ENCODE measurements at regions not wholly inside any gene's neighbourhood (a gene's known extent, or its start where the extent isn't known, plus 50 kb on each side); places are given as distances from the start of the nearest gene placed in this dataset.

DNA sequence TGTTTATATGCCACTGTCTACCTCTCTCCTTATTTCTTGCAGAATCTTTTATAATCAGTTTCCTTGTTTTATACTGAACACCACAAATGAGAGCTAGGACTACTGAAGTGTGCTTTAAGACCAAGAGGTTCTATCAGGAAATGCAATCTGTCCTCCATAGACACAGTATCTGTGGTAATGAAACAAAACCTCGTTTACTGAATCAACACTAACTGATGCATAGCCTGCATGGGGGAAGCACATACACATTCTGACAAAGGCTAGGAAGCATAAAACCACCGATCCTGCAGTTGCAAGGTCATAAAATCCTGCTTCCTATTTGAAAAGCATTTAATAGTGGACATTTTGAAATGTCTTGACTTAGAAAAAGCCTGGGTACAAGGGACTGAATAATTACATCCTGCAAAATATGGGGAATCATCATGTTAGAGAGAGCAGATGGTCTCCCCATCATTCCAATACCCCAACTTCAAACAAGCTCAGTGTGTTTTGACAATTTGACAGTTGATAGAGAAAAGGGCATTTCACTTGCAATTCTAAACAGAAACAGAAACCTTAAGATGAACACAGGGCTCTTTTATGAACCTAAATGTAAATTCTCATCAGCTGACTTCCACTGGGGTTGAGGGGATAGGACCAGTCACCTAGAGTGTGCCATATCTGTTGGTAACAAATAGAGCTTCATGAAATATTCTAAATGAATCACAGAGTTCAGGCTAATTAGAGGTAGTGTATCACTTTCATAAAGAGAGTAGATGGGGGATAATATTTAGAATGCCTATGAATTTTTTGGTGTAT is 1845.6 kb upstream of the PIK3C3 start:
- no peak for TF ChIP-seq EP300 (IDR thresholded peaks at IDR 0.05)
- no peak for TF ChIP-seq CTCF (IDR thresholded peaks at IDR 0.05)
- no peak for TF ChIP-seq POLR2A (IDR thresholded peaks at IDR 0.05)

Data from ovary (tissue), 3 donors.